Head of caudate nucleus (tissue), 42 donors: ENCODE measurements at regions not wholly inside any gene's neighbourhood (a gene's known extent, or its start where the extent isn't known, plus 50 kb on each side); places are given as distances from the start of the nearest gene placed in this dataset.

Source experiments
- DNase-seq, 42 donors: peaks; one replicate each; pipeline versions ENCODE4 v3.0.0 to v3.0.0-alpha.2; 2020 to 2021; ENCODE audit warnings: mixed read lengths in 7 of 42
- intact Hi-C: fragments of 100-400 bp; cut with DNase I; formaldehyde crosslinking; loops from one replicate; pipeline ENCODE4 v1.15.0; 2022

DNA sequence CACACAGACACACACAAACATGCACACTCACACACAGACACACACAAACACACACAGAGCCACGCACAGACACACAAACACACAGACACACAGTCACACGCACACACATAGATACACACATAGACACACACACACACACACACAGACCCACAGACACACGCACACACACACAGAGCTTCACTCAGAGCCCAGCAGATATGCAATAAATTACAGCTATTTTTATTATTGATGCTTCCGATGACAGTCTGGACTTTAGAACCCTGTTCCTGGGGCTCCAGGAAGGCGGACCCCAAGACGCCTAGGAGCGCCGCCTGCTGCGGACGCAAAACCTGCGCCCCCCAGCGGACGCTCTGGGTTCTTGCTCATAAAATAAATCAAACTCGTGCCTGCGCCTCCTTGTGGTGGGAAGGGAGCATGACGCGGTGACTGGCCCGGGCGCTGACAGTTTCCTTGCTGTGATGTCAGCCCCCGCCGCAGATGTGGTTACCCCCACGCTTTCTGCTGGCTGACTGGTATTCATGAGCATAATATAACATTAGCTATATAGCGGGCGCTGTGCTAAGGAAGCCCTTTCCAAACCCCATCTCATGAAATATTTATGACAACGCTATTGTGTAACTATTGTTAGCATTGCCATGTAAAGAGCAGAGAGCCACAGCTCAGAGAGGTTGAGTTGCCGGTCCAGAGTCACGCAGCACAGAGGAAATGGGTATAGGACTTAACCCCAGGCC lies 64.4 kb upstream of the TM9SF2 start:
- peak; percentile 79 to 94 (median 88) for DNase-seq
- intact Hi-C loops, result loop anchor here (5.0 to 10.0 kb wide), 2 partner anchors 170 to 262 kb away; no protein-coding TSS in a partner anchor

GRCh38 chr13:99439048-99439447 lies 62.2 kb upstream of the TM9SF2 start:
- peak in 1 of 42 donors; percentile 26 for DNase-seq
- intact Hi-C loops, result loop anchor here (5.0 to 10.0 kb wide), 2 partner anchors 172 to 264 kb away; no protein-coding TSS in a partner anchor

DNA sequence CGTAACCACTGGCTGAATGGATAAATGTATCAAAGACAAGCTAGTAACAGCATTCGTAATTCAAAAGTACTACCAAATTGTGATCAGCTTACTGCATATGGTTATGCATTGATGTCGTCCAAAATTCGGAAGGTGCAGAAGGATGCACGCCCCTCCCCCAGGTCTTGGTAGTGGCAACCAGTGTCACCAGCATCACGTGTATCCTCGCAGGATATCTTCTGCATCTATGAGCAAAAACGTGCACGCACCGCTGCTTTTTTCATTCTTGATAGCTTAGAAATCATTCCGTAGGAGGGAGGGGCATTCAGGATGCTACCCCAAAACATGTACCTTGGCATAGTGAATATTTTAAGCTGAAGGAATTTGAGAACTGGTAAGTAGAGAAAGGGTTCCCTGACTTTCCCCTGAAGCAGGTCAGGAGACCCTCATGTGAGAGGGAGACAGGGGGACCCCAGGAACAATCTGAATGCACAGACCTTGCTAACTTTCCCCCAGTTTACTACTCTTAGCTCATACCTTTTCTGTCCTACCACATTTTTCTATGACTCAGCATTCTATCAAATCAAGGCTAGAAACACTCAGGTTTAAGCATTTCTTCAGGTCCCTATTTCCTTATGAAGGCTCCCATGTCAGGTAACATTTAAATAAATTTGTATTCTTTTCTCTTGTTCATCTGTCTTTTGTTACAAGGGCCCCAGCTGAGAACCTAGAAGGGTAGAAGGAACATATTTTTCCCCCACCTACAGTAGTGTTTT lies 61.2 kb upstream of the TM9SF2 start:
- intact Hi-C loops, result loop anchor here (5.0 to 10.0 kb wide), 3 partner anchors 55 to 265 kb away; no protein-coding TSS in a partner anchor
- DNase-seq, result no peak

GRCh38 chr13:99442273-99442895 lies 58.9 kb upstream of the TM9SF2 start:
- intact Hi-C loops, result loop anchor here (10.0 kb wide), 1 partner anchor 52 kb away; no protein-coding TSS in a partner anchor
- DNase-seq, result peak in 31 of 42 donors; percentile 27 to 83 (median 54)

DNA sequence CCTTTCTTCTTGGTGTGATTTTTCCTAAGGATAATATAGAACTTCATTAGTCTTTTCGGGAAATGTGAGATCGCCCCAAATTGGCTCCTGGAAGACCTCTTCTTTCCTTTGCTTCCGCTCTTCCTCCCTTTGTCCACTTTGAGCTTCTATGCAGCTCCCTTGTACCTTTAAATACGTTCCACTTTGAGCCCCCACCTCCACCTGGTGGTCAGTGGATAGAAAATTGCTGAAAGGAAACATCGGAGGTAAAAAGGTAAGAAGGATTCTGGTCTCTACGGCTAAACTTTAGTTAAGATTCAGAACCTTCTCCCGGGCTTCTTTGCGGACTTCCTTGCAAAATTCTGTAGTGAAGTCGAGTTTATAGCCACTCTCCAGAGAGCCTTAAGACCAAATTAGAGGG lies 55.0 kb upstream of the TM9SF2 start:
- DNase-seq, result no peak
- intact Hi-C loops, result loop anchor here (10.0 kb wide), 1 partner anchor 49 kb away; no protein-coding TSS in a partner anchor

DNA sequence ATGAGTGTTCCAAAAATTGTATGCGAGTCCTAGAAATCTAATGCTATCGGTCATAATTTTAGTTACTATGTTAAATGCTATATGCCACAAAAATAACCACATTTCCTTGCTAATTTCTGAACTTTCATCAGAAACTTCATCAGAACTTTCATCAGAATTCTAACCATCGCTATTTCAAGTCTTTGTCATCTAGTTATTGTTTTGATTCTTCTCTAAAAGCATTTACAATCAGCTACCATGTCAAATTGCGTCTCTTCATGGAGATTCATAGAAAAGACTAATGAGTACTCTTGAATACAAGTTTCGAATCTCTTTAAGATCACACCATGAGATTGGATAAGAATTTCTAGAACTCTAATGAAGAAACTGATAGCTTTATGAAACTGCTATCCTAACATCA lies 52.7 kb upstream of the TM9SF2 start:
- no peak for DNase-seq
- intact Hi-C loops, result loop anchor here (10.0 kb wide), 1 partner anchor 46 kb away; no protein-coding TSS in a partner anchor

- DNase-seq, result no peak
- intact Hi-C loops, result no loop called here
Observed at GRCh38 chr13:99450416-99450815, 50.9 kb upstream of the TM9SF2 start.
